ENCODE measurements at regions not wholly inside any gene's neighbourhood (a gene's known extent, or its start where the extent isn't known, plus 50 kb on each side); places are given as distances from the start of the nearest gene placed in this dataset.
A peak's percentile ranks its signal among the peaks of the same experiment; 100 is the strongest.

DNA sequence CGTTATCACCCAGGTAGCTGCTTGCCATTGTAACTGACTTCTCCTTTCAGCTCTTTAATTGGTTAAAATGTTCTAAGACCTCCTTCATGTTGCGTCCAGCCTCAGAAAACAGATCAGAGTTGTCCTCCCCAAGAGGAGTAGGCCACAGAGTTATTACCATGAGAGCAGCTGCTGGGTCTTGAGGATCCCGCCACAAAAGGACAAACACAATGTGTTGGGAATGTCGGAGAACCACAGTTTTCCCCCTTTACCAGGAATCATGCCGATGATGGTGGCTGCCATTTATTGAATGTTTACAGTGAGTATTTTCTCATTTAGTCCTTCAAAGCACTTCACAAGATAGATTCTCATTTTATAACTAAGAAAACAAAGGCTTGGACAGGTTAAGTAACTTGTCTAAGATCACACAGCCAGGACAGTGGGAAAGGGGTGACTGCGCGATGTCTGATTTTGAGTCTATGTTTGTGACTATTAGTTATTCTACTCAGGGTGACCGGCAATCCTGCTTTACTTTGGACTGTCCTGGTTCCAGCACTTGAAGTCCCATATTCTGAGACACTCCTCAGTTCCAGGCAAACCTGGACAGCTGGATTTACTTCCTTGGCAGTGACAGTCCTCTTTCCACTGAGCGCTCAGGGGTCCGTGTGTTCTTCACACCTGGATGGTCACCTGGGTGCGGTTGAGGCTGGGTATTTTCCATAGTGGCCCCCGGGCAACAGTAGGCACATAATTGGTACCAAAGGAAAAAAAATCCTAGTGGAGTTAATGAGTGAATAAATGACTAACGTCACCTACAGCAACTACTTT lies 93.6 kb downstream of the LIPG start:
- Histone ChIP-seq H3K27me3 (ENCODE audit: control insufficient read depth in 4 of 4, insufficient read depth in 4 of 4, low read length in 3 of 4) (no peaks in the 10 kb centered on the region), H3K36me3 (ENCODE audit: control insufficient read depth in 4 of 4, insufficient read depth in 3 of 4, low read depth in 1 of 4, low read length in 3 of 4) (no peaks in the 10 kb centered on the region), H3K27ac (ENCODE audit: low read depth in 1 of 2, low read length in 2 of 2) (peak overlapping the region in 1 of 2 donors; percentile 19), H3K4me3 (ENCODE audit: low read depth in 1 of 3, low read length in 3 of 3) (no peak overlapping the region), H3K9me3 (ENCODE audit: control insufficient read depth in 4 of 4, low read length in 3 of 4) (no peaks in the 10 kb centered on the region), H3K4me1 (ENCODE audit: control insufficient read depth in 4 of 4, insufficient read depth in 4 of 4, low read length in 3 of 4) (peaks cover 2 to 31% (median 12%) of the 10 kb centered on the region in 4 donors), H3K9ac (ENCODE audit: low read depth in 1 of 2, low read length in 2 of 2) (no peak overlapping the region)
- TF ChIP-seq RAD21 (IDR thresholded peaks at IDR 0.05) (no peak), CTCF (IDR thresholded peaks at IDR 0.05; ENCODE audit: low read depth, low read length, missing input control) (no peak), EGR1 (IDR thresholded peaks at IDR 0.05; ENCODE audit: low read depth in 2 of 2) (no peak), GABPA (IDR thresholded peaks at IDR 0.05 in 1 of 2, conservative IDR thresholded peaks at IDR 0.05 in 1 of 2) (no peak)
- TF ChIP-seq, protein P1, sequence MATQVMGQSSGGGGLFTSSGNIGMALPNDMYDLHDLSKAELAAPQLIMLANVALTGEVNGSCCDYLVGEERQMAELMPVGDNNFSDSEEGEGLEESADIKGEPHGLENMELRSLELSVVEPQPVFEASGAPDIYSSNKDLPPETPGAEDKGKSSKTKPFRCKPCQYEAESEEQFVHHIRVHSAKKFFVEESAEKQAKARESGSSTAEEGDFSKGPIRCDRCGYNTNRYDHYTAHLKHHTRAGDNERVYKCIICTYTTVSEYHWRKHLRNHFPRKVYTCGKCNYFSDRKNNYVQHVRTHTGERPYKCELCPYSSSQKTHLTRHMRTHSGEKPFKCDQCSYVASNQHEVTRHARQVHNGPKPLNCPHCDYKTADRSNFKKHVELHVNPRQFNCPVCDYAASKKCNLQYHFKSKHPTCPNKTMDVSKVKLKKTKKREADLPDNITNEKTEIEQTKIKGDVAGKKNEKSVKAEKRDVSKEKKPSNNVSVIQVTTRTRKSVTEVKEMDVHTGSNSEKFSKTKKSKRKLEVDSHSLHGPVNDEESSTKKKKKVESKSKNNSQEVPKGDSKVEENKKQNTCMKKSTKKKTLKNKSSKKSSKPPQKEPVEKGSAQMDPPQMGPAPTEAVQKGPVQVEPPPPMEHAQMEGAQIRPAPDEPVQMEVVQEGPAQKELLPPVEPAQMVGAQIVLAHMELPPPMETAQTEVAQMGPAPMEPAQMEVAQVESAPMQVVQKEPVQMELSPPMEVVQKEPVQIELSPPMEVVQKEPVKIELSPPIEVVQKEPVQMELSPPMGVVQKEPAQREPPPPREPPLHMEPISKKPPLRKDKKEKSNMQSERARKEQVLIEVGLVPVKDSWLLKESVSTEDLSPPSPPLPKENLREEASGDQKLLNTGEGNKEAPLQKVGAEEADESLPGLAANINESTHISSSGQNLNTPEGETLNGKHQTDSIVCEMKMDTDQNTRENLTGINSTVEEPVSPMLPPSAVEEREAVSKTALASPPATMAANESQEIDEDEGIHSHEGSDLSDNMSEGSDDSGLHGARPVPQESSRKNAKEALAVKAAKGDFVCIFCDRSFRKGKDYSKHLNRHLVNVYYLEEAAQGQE (IDR thresholded peaks at IDR 0.05) = no peak
- 93% methylated on average over 13 of the region's 13 CpGs for WGBS
- no peak for DNase-seq (ENCODE audit: low spot score)

- no peak overlapping the region for H3K27ac ChIP-seq (ENCODE audit: low read depth in 1 of 2, low read length in 2 of 2)
- no peaks in the 10 kb centered on the region for H3K36me3 ChIP-seq (ENCODE audit: control insufficient read depth in 4 of 4, insufficient read depth in 3 of 4, low read depth in 1 of 4, low read length in 3 of 4)
- no peaks in the 10 kb centered on the region for H3K9me3 ChIP-seq (ENCODE audit: control insufficient read depth in 4 of 4, low read length in 3 of 4)
- no peak overlapping the region for H3K4me3 ChIP-seq (ENCODE audit: low read depth in 1 of 3, low read length in 3 of 3)
- TF ChIP-seq HNF4G (IDR thresholded peaks at IDR 0.05) = no peak
- TF ChIP-seq EGR1 (IDR thresholded peaks at IDR 0.05; ENCODE audit: low read depth in 2 of 2) = no peak
- TF ChIP-seq GABPA (IDR thresholded peaks at IDR 0.05 in 1 of 2, conservative IDR thresholded peaks at IDR 0.05 in 1 of 2) = no peak
- no peak for TF ChIP-seq MAX (IDR thresholded peaks at IDR 0.05)
- no peak for TF ChIP-seq TAF1 (conservative IDR thresholded peaks at IDR 0.05)
- TF ChIP-seq, protein P1 (IDR thresholded peaks at IDR 0.05) = no peak
- TF ChIP-seq FOXA1 (IDR thresholded peaks at IDR 0.05) = no peak
- no peak for TF ChIP-seq HNF4A (conservative IDR thresholded peaks at IDR 0.05)
- no peak for TF ChIP-seq CTCF (IDR thresholded peaks at IDR 0.05; ENCODE audit: low read depth, low read length, missing input control)
- TF ChIP-seq RAD21 (IDR thresholded peaks at IDR 0.05) = no peak
- TF ChIP-seq SP1 (IDR thresholded peaks at IDR 0.05) = no peak
- no peak for TF ChIP-seq RXRA (IDR thresholded peaks at IDR 0.05)
- no peak for TF ChIP-seq FOXA2 (IDR thresholded peaks at IDR 0.05)
- no peak for TF ChIP-seq JUND (IDR thresholded peaks at IDR 0.05)
- TF ChIP-seq YY1 (IDR thresholded peaks at IDR 0.05) = no peak
- TF ChIP-seq NR2F2 (IDR thresholded peaks at IDR 0.05) = no peak
- TF ChIP-seq, protein P2, sequence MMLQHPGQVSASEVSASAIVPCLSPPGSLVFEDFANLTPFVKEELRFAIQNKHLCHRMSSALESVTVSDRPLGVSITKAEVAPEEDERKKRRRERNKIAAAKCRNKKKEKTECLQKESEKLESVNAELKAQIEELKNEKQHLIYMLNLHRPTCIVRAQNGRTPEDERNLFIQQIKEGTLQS (IDR thresholded peaks at IDR 0.05) = no peak
- no peaks in the 10 kb centered on the region for H3K27me3 ChIP-seq (ENCODE audit: control insufficient read depth in 4 of 4, insufficient read depth in 4 of 4, low read length in 3 of 4)
- WGBS = 97% methylated on average over 2 of the region's 2 CpGs
- H3K4me1 ChIP-seq (ENCODE audit: control insufficient read depth in 4 of 4, insufficient read depth in 4 of 4, low read length in 3 of 4) = peaks cover 2 to 37% (median 16%) of the 10 kb centered on the region in 4 donors
- no peak for DNase-seq (ENCODE audit: low spot score)
- H3K9ac ChIP-seq (ENCODE audit: low read depth in 1 of 2, low read length in 2 of 2) = no peak overlapping the region
Observed at GRCh38 chr18:49654347-49654746, 92.5 kb downstream of the LIPG start.
